ENCODE measurements at regions not wholly inside any gene's neighbourhood (a gene's known extent, or its start where the extent isn't known, plus 50 kb on each side); places are given as distances from the start of the nearest gene placed in this dataset.

- TF ChIP-seq EZH2 (IDR thresholded peaks at IDR 0.05; ENCODE audit: insufficient read depth, low read length), result no peak
- TF ChIP-seq, protein P1, sequence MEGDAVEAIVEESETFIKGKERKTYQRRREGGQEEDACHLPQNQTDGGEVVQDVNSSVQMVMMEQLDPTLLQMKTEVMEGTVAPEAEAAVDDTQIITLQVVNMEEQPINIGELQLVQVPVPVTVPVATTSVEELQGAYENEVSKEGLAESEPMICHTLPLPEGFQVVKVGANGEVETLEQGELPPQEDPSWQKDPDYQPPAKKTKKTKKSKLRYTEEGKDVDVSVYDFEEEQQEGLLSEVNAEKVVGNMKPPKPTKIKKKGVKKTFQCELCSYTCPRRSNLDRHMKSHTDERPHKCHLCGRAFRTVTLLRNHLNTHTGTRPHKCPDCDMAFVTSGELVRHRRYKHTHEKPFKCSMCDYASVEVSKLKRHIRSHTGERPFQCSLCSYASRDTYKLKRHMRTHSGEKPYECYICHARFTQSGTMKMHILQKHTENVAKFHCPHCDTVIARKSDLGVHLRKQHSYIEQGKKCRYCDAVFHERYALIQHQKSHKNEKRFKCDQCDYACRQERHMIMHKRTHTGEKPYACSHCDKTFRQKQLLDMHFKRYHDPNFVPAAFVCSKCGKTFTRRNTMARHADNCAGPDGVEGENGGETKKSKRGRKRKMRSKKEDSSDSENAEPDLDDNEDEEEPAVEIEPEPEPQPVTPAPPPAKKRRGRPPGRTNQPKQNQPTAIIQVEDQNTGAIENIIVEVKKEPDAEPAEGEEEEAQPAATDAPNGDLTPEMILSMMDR (IDR thresholded peaks at IDR 0.05; ENCODE audit: insufficient read depth, low read depth, low read length), result no peak
Measured at GRCh38 chr3:98974442-98974841, 72.9 kb upstream of the DCBLD2 start.
